Stimulated activated CD4-positive, alpha-beta T cell treated with anti-CD3 and anti-CD28 coated beads, Interleukin-4, amount 100 ng/mL, for 48 hours (primary cell): ENCODE measurements at regions not wholly inside any gene's neighbourhood (a gene's known extent, or its start where the extent isn't known, plus 50 kb on each side); places are given as distances from the start of the nearest gene placed in this dataset.

Source experiments
- DNase-seq, 2 donors: peaks; one replicate each; pipeline ENCODE4 v3.0.0-alpha.2; 2020; ENCODE audit warnings: low read depth in 2 of 2

DNA sequence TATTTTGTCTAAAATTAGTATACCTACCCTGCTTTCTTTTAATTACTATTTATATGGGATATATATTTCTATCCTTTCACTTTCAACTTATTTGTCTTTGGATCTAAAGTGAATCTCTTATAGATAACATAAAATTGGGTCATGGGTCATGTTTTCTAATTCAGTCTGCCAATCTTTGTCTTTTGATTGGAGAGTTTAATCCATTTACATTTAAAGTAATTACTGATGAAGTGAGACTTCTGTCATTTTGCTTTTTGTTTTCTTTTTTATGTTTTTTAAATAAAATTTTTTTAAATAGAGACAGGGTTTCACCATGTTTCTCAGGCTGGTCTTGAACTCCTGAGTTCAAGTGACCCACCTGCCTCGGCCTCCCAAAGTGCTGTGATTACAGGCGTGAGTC is 50.5 kb upstream of the PRDM1 start:
- no peak for DNase-seq

DNA sequence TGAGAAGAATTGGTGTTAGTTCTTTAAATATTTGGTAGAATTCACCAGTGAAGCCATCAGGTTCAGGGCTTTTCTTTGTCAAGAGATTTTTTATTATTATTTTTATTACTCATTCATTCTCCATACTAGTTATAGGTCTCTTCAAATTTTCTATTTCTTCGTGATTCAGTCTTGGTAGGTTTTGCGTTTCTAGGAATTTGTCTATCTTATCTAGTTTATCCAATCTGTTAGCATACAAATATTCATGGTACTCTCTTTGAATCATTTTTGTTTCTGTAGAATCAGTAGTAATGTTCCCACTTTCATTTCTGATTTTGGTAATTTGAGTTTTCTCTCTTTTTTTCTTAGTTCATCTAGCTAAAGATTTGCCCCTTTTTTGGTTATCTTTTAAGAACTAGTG is 52.3 kb upstream of the PRDM1 start:
- no peak for DNase-seq

DNA sequence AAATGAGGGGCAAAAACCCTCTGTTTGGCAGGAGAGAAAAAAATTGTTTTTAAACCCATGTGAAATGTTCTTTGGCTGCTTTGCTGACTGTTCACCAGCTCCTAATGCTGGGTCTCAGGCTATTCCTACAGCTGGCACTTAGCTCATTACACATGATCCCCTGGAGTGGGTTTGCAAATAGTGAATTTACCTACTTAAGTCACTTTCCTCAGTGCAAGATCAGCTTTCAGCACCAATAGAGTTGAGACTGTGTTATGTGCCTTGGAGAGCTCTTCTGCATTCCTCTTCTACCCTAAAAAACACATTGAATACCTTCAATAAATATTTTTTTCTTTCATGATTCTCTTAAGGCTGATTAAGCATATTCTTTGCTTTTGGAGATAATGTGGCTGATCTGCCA is 58.4 kb upstream of the PRDM1 start:
- DNase-seq, result no peak

DNA sequence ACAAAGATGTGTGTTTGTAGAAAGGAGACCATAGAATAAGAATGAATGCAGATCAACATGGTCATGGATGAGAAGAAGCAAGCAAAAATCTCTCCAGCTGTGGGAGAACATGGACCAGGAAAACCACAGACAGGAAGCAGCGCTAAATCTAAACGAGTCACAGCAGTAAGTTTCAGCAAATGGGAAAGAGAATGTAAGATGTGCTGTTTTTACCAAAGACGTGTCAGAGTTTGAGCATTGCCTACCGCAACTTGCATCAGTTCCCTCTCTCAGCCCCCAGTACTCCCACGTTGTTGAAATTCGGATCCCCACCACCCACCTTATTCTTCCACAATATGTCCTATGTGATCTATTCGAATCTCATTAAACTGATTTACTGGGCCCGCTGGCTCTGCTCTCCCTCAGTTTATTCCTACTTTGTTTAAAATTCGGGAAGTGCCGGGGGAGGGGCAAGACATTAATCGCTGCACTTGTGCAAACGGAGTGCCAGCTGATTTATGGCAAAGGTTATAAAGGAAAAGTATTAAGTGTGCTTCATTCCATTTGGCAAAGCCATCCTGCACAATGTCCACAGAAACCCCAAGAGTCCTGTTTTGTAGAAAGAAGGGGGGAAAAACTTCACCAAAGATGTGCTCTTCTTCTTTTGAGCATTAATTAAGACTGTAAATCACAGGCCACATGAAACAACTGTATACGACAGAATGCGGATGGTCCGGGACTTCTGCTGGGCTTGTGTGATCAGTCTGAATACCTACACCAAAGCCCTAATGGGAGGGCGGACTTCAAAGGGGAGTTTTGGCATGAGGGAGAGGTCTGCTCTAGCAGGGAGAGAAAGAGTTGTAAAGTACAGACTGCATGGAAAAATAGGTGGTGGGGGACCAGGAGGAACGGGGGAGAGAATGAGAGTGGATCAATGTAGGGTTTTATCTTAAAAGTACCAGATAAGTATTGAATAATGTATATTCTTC is 59.1 kb upstream of the PRDM1 start:
- DNase-seq, result no peak

DNA sequence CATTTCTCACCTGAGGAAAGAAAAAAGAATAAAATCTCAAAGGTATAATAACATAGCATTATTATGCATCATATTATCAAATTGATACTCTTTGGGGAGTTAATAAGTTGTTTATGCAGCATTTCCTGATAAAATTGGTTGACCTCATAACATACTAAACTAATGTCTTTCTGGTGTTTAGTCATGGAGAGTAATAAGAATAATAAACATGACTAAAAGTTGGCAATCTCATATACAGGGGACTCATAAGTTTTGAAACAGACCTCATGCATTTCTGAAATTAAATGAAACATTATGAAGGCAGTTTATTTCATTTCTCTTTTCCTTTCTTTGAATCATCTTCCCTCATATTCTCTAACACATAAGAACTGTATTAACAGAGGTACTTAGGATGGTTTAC is 60.5 kb upstream of the PRDM1 start:
- no peak for DNase-seq

DNA sequence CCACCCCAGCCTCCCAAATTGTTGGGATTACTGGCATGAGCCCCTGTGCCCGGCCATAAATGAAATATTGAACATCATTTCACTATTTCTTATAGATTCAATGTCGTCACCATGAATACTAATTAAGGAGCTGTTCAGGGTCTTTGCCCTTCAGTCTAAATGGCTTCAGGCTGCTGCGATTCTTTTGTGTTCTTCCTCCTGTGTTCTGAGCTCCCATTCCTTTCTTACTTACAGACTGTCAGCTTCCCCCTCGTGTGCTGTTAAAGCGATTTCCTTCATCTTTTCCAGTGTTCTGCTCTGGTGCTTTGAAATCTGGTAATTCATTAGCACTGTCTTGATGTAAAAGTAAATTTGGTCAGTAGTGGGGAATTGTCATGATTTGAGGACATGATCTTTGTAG is 63.3 kb upstream of the PRDM1 start:
- no peak for DNase-seq

DNA sequence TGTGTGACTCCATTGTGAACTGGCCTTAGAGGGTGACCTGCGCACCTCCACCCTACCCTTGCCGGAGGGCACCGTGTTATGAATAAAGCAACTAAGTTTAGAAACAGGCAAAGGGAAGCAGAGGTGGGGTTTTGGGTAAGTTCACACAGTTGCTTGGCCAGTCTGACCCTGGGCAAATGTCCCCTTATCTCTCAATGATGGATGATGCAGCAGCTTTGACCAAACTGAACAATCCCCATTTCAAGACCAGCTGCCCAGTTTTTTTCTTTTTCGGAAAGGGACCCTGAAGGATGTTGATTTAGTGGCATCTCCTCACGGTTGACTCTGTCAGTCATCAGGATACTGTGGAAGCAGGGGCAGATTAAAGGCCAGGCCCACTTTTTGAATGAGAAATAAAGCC is 68.7 kb upstream of the PRDM1 start:
- DNase-seq, result no peak

DNA sequence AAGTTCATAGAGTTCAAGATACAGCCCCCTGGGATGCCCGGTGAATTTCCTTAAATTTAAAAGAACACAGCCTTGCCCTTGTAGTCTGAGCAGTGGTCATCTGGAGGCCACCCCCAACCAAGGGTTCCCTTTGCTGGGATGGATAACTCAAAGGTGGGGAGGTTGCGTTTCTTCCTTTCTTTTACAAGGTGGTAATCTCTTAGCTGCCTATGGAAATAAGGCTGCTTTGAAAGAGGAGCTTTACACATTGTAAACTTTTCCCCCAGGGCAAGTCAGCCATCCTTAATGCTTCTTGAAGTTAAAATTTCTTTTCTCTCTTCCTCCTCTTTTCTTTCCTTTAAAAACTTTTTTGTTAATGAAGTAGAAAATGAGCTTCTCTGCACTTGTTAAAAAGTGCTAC is 71.2 kb upstream of the PRDM1 start:
- DNase-seq, result no peak

DNA sequence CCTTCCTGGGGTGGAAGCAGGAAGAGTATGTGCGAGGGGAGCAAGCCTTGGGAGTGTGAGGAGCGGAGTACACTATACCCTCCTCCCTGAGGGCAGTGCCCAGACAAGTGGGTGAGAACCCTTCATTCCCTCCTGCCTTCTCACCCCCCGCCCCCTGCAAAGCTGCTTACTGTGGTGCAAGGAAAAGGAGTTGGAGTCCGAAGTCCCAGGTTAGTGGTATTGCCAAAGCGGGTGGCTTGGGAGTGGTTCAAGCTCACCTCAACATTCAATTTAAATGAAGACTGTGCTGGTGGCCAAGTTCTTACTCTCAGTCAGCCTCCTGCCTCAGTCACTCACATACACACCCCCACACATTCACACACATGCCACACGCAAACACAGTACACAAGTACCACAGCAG is 74.7 kb upstream of the PRDM1 start:
- DNase-seq, result no peak

DNA sequence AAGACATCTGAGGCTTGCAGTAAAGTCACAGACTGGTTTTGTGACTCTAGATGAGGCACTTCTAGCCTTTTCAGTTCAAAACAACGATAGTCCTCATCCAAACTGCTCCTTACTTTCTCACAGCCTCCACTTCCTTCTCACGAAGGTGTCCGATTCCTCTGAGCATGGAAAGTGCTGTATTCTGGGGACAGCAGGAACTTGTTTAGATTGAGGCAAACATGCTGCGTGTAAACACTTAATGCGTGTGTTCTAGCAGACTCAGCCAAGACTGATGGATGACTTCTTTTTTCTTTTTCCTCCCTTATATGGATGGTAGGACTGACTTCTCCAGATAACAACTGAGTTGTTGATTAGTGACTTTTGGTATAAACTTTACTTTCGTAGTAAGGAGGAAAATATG is 80.2 kb upstream of the PRDM1 start:
- DNase-seq, result no peak

DNA sequence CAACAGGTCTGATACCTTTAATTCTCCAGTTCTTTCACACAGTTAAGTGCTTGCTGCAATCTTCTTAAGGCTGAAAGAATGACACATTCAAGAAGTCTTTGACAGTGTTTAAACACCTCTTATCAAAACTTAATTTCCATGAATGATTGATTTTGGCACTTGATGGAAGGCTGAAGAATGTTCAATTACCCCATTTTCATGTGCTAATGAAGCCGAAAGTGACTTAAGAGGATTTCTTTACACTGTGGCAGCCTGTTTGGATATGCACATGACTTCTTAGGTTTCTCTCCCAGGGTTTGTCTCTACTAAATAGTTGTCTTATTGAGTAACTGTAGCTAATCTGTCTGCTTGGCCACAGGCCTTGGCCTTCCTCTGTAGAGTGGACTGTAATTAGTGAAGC is 81.1 kb upstream of the PRDM1 start:
- DNase-seq, result no peak

DNA sequence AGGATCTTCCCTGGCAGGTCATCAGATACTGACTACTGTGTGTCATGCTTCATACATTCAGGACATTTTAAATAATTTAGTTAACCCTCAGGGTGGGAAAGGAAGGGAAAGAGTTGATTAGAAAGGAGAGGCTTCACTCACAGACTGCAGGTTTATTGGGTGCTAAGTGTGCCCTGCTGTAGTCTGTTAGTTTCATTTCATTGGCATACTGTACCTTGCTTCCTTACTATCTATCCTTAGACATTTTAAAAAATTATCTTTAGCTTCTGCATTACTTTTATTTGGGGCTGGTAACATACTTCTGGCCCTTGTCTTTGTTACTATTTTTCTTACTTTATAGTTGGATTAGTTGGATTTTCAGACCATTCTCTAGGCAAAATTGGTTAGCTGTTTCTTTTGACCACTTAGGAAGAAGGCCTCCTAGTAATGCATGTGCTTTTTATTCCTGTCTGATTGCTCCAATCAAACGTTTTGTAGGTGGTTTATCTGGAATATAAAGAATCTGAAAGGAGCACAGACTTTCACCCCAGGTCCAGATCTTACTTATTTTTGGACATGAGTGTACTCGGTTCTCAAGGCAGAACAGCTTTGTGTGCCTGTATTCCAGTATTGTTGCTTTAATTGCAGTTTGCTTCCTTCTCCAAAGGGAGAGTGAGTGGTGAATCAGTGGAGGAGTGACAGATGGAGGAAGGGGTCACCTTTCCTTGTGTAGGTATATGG is 82.7 kb upstream of the PRDM1 start:
- no peak for DNase-seq

DNA sequence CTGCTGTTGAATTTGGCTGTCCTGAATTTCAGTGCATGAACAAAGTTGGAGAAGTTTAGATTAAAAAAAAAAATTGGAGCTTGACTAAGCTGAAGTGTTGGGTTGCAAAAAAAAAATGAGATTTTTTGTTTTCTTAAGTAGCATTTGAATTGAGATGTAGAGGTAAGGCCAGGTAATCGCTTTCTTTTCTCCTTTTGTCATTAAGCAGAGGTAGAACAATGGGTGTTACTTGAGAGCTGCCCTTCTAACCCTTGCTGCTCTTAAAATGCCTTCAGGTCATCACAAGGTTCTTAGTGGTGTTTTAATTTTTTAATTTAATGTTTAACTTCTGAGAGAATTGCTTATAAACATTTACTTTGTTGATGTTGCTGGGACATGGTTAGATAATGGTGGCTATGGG is 84.1 kb upstream of the PRDM1 start:
- DNase-seq, result no peak

DNA sequence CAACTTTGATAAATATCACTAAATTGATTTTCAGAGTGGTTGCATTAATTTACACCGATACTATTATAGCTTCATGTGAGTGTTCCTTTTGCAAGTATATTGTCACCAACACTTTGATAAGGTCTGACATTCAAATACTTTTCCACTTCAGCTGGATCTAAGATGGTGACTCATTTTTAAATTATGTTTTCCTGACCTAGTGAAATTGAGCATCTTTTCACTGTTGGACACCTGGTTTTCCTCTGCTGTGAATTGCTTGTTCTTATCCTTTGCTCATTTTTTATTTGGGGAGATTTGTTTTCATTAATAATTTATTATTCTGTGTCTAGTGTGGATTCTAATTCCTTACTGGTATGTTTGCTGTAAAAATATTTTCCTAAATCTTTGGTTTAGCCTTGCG is 85.2 kb upstream of the PRDM1 start:
- DNase-seq, result no peak

DNA sequence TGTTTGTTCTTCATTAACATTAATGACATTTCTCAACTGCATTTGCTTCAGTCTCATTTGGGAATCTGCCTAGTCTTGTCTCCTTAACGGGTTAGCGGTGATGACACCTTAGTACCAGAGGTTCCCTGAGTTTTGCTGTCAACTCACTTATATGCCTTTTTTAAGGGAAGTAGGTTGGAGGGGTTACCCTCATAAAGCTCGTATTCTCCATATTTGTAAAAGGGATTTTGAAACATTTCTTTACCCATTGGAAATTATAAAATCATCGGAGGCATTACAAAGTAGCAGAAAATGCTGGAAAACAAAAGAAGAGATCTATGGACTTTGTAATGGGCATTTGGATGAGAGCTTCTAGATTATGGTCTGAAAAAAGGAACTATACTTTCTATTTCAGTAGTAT is 88.7 kb upstream of the PRDM1 start:
- DNase-seq, result no peak

DNA sequence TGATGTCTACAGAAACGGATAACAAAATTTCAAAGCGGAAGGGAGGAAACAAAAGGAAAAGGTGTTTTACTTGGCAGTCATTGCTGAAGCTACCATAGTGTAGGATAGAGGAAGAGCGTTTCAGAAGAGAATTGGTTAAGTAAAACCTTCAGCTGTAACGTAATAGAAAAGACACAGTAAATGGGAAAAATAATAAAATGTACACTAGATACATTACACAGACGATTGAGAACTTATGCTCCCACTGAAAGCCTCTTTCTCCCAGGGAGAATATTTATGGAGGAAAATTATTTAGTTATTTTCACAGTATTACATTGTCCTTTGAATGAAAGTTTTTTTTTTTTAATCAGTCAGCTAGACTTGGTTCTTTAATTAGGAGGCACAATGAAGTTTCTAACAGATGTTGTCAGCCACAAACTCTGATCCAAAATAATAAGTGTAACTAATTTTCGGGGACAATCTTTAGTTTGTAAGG is 90.7 kb upstream of the PRDM1 start:
- no peak for DNase-seq

DNA sequence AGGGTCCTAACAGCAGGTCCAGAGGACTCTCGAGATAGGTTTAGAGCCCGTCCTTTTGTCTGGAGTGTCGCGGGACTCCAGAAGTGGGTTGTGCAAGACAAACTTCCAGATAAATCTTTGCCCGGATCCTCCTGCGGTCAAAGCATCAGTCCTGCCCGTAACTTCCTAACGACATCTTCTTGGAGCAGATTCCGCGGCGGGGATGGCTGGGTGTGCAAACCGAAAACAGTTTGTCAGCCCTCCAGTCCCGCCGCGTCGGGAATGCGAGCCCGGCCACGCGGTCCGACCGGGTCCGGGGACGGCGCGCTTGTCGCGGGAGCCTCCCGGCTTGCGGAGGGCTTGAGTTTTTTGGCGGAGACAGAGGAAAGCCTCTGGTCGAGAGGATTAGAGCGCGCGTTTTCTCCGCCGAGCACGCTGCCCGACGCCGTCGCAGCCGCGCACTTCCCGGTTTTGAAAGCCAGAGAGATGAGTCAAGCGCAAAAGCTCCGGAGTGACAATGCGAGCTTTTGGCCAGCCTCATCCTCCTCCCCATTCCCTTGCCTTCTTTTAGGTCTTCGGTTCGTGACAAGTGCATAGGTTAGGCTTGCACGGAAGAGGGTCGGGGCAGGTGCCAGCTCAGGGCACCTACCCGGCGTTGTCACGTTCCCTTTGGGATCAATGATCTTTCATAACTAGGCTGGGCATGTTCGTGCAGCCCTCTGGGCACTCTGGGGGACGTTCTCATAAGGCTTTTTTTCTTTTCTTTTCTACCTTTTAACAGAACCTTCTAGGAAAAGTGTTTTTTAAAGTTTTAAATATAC is 91.3 kb upstream of the PRDM1 start:
- DNase-seq, result peak in 1 of 2 donors; percentile 50

DNA sequence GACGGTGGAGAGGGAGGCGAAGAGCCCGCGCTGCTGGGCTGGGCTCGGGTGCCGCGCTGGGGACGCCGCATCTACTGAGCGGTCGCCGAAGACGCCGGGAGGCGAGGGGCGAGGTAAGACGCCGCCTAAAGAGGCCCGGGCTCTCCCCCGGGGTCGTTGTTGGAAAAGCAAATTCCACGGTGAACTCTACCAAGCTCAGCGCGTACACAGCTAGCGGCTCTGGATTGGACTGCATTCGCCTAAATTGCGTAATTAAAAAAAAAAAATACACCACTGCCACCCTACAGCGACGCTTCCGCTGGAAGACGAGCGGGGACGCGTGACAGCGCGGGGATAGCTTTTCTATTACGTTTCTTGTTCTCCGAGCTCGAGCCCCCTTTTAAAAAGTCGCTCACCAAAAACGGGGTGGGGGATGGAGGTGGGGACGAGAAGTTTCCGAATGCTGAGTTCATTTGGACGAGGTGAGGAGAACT is 92.0 kb upstream of the PRDM1 start:
- no peak for DNase-seq

DNA sequence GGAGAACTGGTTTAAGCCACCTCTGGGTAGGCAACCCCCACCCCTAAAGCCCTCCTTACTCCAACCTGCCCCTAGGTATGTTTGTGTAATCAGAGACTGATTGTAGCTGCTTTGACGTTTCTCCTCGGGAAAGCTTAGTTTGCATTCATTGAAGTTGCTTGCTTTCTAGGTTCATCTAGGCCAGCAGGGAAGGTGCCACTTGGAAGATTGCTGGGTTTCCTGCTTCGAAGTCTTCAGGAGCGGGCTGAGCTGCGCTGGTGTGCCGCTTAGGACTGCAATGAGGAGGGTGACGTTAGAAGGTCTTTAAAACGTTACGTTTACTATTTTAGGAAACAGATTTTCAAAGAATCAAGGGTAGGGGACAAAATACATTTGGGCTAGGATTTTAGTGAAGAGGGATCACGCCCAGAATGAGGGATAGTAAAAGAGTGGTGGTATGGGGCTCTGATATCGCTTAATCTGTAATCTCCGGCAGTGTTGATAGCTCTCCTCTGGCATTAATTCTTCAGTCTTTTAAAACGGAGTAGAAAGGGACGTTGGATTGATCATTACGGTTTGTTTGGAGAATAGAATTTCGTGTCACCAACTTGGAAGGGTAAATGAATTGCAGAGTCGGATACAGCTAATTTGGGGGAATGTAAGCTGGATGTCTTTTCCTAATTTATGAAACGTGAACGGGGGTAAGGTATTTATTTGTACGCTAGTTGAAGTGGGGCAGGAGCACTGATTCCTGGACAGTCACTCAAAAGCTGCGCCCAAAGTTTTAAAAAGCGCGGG is 92.6 kb upstream of the PRDM1 start:
- no peak for DNase-seq

DNA sequence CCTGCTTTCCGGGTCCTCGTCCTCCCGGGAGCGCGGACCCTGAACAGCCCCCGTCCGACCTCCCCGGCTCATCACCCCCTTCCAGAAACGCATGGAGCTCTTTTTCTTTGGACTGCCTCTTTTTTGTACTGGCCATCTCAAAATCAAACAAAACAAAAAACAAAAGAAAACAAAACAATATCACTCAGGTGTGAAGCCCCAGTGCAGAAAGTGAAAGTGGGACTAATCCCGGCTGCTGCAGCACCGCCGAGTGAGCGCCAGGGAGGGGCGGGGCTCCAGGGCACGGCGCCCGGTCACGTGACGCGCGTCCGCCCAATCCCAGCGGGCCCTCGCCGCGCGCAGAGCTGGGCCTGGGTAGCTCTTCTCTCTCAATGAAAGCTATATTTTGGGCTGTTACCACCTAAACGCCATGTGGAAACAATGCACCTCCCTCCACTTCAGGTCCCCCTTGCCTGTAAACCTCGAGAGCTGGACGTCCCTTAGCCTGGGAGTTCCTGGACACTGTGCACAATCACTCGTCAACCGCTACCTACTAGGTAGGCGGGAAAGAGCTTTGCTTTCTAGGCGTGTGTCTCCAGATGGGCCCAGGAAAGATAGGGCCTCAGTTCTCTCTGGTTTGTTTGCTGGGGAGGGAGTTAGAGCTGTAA is 93.7 kb upstream of the PRDM1 start:
- DNase-seq, result peak; percentile 76 to 84
